ENCODE measurements at regions not wholly inside any gene's neighbourhood (a gene's known extent, or its start where the extent isn't known, plus 50 kb on each side); places are given as distances from the start of the nearest gene placed in this dataset.

DNA sequence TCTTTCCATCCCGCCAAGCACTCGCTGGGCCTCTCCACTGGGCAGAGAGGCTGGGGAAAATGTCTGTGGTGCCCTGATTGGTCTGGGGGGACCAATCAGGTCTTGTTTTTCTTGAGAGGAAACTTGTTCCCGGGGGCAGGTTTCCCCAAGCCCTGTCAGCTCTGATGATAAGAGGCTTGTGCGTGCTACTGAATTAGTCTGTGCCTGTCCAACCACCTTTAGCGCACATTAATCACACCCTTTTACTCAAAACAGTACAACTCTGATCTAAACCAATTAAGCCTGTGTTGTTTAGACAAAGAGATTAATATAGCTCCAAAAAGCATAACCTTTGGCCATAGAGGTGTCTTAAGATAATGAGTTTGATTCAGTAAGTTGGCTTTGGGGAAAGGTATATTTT, 580.4 kb downstream of the VRK1 start (continued):
- TF ChIP-seq, protein P1, sequence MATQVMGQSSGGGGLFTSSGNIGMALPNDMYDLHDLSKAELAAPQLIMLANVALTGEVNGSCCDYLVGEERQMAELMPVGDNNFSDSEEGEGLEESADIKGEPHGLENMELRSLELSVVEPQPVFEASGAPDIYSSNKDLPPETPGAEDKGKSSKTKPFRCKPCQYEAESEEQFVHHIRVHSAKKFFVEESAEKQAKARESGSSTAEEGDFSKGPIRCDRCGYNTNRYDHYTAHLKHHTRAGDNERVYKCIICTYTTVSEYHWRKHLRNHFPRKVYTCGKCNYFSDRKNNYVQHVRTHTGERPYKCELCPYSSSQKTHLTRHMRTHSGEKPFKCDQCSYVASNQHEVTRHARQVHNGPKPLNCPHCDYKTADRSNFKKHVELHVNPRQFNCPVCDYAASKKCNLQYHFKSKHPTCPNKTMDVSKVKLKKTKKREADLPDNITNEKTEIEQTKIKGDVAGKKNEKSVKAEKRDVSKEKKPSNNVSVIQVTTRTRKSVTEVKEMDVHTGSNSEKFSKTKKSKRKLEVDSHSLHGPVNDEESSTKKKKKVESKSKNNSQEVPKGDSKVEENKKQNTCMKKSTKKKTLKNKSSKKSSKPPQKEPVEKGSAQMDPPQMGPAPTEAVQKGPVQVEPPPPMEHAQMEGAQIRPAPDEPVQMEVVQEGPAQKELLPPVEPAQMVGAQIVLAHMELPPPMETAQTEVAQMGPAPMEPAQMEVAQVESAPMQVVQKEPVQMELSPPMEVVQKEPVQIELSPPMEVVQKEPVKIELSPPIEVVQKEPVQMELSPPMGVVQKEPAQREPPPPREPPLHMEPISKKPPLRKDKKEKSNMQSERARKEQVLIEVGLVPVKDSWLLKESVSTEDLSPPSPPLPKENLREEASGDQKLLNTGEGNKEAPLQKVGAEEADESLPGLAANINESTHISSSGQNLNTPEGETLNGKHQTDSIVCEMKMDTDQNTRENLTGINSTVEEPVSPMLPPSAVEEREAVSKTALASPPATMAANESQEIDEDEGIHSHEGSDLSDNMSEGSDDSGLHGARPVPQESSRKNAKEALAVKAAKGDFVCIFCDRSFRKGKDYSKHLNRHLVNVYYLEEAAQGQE (IDR thresholded peaks at IDR 0.05; ENCODE audit: low read depth, low read length), result no peak
- no peak for TF ChIP-seq RFX5 (IDR thresholded peaks at IDR 0.05; ENCODE audit: low read length)
- TF ChIP-seq ELF1 (IDR thresholded peaks at IDR 0.05), result no peak

DNA sequence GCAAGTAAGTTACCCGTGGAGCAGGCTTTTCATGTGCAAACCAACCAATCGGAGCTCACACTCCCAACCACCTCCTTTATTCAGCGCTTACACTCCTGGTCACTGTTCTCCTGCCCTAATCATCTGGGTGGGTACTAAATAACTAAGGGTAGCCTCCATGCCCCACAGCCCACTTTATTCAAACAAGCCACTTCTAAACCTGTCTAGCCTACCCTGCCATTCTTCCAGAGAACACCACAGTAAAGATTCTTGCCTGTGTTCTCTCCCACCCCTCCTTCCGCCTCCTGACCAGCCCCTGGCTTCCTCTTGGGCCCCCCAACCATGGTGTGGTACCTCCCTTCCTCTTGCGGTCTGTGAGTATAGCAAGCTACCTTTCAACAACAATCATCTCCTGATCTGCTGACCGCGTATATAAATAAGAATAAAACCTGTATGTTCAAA, 581.9 kb downstream of the VRK1 start:
- Histone ChIP-seq H3K36me3 (replicated peaks in 1 of 2; ENCODE audit: control insufficient read depth in 1 of 2, insufficient read depth in 2 of 2, low read length in 1 of 2) (no peaks in the 10 kb centered on the region), H3K4me3 (ENCODE audit: low read depth in 2 of 2, low read length in 1 of 2) (no peak overlapping the region), H3F3A (replicated peaks; ENCODE audit: insufficient read depth) (no peaks in the 10 kb centered on the region), H3K4me2 (no peak overlapping the region), H3K9me2 (no peaks in the 10 kb centered on the region), H3K27me3 (ENCODE audit: insufficient read depth) (no peaks in the 10 kb centered on the region), H3K27ac (ENCODE audit: low read depth in 2 of 2, low read length in 1 of 2) (no peak overlapping the region), H4K20me1 (ENCODE audit: insufficient read depth) (no peaks in the 10 kb centered on the region), H3K4me1 (ENCODE audit: control insufficient read depth in 1 of 2, insufficient read depth in 2 of 2, low read depth in 1 of 2, low read length in 1 of 2) (no peaks in the 10 kb centered on the region; a peak in 1 of 4 replicates), H3K9ac (no peak overlapping the region), H2AFZ (ENCODE audit: low read depth) (no peak overlapping the region), H3K9me3 (no peaks in the 10 kb centered on the region), H3K79me2 (ENCODE audit: insufficient read depth) (no peaks in the 10 kb centered on the region)
- CTCF ChIA-PET, result no interaction called here
- no peak for DNase-seq
- 12% methylated on average over 7 of the region's 7 CpGs for WGBS (ENCODE audit: low lambda C conversion rate)
- POLR2A ChIA-PET, result no interaction called here
- TF ChIP-seq GATA2 (CRISPR knock-in tag; IDR thresholded peaks at IDR 0.05) (no peak), RFX5 (IDR thresholded peaks at IDR 0.05; ENCODE audit: low read length) (no peak), EZH2phosphoT487 (IDR thresholded peaks at IDR 0.05; ENCODE audit: borderline replicate concordance, low read depth) (no peak), FOSL2 (IDR thresholded peaks at IDR 0.05; ENCODE audit: borderline replicate concordance, low read depth) (no peak), TCF12 (IDR thresholded peaks at IDR 0.05) (no peak), MXI1 (IDR thresholded peaks at IDR 0.05; ENCODE audit: low read depth, low read length) (no peak)
- TF ChIP-seq, protein P2, sequence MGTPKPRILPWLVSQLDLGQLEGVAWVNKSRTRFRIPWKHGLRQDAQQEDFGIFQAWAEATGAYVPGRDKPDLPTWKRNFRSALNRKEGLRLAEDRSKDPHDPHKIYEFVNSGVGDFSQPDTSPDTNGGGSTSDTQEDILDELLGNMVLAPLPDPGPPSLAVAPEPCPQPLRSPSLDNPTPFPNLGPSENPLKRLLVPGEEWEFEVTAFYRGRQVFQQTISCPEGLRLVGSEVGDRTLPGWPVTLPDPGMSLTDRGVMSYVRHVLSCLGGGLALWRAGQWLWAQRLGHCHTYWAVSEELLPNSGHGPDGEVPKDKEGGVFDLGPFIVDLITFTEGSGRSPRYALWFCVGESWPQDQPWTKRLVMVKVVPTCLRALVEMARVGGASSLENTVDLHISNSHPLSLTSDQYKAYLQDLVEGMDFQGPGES (IDR thresholded peaks at IDR 0.05; ENCODE audit: low read depth, low read length), result no peak
- TF ChIP-seq, protein P3, sequence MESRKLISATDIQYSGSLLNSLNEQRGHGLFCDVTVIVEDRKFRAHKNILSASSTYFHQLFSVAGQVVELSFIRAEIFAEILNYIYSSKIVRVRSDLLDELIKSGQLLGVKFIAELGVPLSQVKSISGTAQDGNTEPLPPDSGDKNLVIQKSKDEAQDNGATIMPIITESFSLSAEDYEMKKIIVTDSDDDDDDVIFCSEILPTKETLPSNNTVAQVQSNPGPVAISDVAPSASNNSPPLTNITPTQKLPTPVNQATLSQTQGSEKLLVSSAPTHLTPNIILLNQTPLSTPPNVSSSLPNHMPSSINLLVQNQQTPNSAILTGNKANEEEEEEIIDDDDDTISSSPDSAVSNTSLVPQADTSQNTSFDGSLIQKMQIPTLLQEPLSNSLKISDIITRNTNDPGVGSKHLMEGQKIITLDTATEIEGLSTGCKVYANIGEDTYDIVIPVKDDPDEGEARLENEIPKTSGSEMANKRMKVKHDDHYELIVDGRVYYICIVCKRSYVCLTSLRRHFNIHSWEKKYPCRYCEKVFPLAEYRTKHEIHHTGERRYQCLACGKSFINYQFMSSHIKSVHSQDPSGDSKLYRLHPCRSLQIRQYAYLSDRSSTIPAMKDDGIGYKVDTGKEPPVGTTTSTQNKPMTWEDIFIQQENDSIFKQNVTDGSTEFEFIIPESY (IDR thresholded peaks at IDR 0.05; ENCODE audit: borderline replicate concordance, low read depth), result no peak
- TF ChIP-seq, protein P4, sequence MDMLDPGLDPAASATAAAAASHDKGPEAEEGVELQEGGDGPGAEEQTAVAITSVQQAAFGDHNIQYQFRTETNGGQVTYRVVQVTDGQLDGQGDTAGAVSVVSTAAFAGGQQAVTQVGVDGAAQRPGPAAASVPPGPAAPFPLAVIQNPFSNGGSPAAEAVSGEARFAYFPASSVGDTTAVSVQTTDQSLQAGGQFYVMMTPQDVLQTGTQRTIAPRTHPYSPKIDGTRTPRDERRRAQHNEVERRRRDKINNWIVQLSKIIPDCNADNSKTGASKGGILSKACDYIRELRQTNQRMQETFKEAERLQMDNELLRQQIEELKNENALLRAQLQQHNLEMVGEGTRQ (IDR thresholded peaks at IDR 0.05; ENCODE audit: borderline replicate concordance, low read depth, low read length), result no peak

Data from SK-N-SH (cell line).